HG02943 (cell line): ENCODE measurements at regions not wholly inside any gene's neighbourhood (a gene's known extent, or its start where the extent isn't known, plus 50 kb on each side); places are given as distances from the start of the nearest gene placed in this dataset.
"Not testable (repeated sequence)": the region's sequence is repeated elsewhere in the genome, so short reads cannot be mapped to it uniquely, and the experiment has no call there.

Source experiments
- ATAC-seq: cut with Tn5 transposase; IDR thresholded peaks from one replicate; pipeline ENCODE4 v1.9.1; 2021; ENCODE audit warnings: mild to moderate bottlenecking, low read depth, moderate library complexity; ENCODE audit not compliant: unreplicated experiment

DNA sequence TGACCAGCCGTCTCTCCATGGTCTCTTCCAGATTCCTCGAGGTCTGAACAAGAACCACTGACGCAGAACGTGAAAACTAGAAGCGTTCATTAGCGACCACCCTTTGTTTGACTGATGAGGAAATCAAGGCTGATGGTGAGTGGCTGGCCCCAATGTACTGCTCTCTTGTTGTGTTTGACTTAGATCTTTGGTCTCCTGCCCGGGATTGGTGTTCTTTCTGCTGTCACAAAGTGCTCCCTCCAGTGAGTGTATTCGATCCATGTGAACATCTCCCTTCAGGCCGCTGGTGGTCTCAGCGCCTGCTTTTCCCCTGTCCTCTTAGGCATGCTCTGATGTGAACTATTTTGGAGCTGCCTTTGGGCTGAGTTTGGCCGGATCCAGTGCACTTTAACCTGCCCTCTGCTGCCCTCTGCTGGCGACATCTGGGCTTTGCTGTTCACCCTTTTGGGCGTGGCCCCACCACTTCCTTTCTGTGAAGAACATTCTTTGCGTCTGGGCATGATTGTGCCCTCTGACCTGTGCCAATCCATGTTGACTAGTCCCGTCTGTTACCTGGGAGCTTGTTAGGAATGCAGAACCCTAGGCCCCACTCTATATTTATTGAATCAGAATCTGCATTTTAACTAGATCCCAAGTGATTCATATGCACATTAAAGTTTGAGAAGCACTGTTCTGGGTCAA lies 279.1 kb downstream of the TTC6 start:
- ATAC-seq: peak; percentile 98

GRCh38 chr14:37888234-37888633 lies 292.8 kb downstream of the TTC6 start:
- ATAC-seq: no peak

- ATAC-seq: no peak
These were observed 293.7 kb downstream of the TTC6 start for GRCh38 chr14:37889087-37889486.

DNA sequence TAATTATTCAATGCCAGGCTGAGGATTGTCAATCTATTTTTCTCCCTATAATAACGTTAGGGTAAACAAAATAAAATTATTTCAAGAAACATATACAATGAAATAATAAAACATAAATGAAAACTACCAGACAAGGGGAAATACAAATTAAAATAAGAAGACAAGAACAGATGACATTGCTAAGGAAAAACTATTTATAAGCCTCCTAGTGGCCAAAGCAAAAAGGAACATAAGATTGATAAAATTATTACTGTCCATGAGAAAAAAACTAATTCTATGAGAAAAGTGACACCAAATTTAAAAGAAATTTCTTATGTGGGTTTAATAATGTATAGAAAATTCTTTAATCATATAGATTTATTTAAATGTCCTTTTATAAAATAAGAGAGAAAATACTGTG lies 294.7 kb downstream of the TTC6 start:
- ATAC-seq: no peak

DNA sequence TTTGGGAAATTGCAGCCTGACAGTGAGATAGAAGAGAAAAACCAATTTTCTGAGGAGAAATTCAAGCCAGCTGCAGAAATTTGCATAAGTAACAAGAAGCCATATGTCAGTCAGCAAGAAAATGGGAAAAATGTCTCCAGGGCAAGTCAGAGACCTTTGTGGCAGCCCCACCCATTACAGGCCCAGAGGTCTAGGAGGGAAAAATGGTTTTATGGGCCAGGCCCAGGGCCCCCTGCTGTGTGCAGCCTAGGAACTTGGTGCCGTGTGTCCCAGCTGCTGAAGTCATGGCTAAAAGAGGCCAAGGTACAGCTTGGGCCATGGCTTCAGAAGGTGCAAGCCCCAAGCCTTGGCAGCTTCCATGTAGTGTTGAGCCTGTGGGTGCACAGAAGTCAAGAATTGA lies 296.1 kb downstream of the TTC6 start:
- not testable (repeated sequence) for ATAC-seq

- no peak for ATAC-seq
These were observed 299.0 kb downstream of the TTC6 start for GRCh38 chr14:37894463-37894862.

- no peak for ATAC-seq
These were observed 303.9 kb downstream of the TTC6 start for GRCh38 chr14:37899365-37899764.

DNA sequence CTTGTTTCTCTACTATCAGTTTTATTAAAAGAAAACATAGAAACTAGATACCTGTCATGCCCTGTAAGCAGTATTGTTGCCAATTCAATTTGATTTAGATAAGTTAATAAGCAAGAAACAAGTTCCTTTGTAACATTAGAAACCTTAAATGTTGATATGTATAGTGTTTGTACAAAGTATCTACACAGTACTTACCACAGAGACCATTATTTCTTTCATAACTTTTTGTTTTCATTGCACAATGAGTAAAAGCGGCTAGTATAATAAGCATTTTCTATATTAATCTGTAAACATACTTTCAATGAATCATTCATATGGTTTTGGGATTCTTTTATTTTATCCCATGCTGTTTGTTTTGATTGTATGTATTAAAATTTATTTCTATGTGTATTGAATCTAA lies 305.1 kb downstream of the TTC6 start:
- no peak for ATAC-seq

DNA sequence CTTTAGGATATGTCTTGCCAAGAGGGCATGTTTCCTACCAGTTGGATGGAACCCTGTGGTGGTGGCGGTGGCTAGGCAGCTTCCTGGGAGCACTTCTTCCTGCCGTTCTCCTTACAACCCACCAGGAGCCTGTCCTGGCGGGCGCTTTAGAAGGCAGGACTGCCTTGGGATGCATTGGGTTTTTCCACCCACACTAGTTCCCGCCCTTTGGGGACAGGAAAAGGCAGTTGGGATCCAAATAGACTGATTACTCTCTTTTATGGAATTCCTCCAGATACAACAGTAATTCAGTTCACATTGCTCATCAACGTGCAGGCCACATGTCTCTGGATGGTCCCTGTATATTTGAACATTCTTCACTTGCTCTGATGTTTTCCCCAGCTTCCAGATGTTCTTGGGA lies 305.7 kb upstream of the SSTR1 start:
- ATAC-seq: no peak

GRCh38 chr14:37903343-37904191 lies 304.1 kb upstream of the SSTR1 start:
- ATAC-seq: no peak

DNA sequence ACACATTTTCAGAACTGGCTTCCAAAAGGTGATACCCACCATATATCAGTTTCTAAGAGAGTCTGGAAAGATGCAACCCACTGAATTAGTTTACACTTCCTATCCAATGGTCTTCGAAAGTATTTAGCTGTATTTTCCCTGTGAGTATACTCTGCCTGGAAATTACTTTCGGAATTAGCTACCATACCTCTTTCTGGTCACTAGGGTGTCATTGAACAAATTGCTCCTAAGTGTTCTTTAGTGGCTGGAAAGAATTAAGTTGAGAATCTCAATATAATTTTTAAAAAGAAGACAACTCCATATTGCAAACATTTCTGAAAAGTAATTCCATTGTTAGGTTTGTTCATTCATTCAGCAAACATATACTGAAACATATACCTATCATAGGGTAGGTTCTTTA lies 283.1 kb upstream of the SSTR1 start:
- no peak for ATAC-seq

- no peak for ATAC-seq
These were observed 275.7 kb upstream of the SSTR1 start for GRCh38 chr14:37932008-37932407.

DNA sequence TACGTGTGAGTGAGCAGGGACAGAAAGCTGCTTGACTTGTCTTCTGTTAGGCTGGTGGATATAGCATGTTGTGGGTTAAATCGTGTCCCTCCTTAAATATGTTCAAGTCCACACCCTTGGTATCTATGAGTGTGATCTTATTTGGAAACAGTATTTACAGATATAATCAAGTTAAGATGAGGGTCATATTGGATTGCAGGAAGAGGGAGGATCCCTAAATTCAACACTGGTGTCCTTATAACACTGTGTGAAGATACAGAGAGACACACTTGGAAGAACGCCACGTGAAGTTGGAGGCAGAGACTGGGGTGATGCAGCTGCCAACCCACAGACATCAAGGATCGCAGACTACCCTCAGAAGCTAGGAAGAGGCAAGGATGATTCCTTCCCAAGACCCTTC lies 275.2 kb upstream of the SSTR1 start:
- ATAC-seq: no peak

DNA sequence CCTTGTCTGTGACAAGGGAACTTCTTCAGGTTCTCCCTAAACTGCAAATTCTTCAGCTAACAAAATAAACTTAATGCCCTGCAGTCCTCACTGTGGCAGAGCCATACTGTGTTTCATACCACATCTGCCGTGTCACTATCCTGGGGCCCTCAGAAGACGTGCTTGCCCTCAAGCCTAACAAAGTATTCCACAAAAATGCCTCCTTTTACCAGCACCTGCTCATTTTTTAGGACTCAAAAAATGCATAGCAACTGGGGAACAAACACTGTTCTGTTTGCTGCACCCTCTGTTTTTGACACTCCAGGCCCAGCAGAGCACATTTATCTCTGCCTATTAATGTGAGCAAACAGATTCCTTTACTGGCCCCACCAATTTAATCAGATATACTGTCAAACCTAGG lies 270.7 kb upstream of the SSTR1 start:
- no peak for ATAC-seq

DNA sequence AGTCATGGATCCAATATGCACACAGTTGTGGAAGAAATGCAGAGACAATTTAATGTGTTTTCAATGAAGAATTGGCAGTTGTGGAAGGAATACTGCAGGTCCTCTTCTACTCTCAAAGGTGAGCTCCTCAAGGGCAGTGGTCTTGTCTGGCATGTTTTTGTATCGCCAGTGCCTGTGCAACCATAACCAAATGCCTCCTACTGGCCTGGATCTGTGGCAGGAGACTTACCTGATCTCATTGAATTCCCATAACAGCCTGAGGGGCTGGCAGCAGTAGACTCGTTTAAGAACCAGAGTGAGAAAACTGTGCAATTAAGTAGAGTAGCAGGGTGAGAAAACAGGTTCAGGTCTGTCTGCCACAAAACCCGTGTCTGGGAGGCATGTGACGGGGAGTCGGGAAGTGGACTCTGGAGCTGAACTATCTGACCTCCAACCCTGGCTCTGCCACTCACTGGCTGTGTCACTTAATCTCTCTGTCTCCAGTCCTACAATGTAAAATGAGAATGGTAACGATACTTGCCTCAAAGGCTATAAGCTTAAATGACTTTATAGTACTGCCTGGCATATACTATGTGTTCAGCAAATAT lies 268.2 kb upstream of the SSTR1 start:
- ATAC-seq: no peak

DNA sequence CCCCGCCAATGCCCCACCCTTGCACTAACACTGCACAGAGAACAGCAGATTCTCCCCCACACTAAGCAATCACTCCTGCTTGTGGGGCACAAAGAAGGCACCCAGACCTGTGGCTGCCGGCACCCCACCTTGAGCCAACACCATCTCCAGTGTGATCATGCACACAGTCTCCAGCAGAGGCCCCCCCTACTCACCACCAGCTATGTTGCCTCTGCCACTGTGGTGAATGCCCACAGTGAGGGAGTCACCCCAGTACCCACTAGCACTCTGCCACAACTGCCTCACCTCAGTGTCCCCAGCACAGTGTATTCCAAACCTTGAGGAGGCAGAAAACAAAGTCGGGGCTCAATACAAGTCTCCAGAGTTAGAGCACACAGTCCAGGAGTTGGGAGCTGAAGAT lies 261.7 kb upstream of the SSTR1 start:
- ATAC-seq: no peak

GRCh38 chr14:37946819-37947218 lies 260.9 kb upstream of the SSTR1 start:
- ATAC-seq: no peak

- ATAC-seq: no peak
These were observed 259.4 kb upstream of the SSTR1 start for GRCh38 chr14:37948266-37948665.

DNA sequence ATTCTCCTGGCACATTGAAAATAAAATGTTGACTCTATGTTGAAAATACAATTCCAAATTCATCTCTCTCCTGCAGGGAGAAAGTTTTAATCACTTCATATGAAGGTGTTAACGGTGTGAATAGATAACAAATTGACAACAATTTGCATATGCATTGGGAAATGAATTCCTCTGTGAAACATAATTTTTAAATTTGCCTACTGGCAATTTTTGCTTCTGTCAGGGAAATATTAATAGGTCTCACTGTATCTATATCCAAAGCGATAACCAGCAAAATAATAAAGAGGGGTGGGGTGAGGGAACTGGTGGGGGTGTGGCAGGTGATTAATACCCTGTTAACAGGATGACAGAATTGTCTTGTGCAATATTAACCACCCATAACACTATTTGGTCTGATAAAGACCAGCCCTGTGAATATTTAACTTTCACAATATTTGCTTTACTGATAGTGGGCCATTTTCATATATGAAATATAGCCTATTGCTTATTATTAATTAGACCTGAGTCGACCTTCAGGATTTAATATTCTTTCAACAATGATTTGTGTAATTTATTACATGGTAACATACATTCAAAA lies 239.0 kb upstream of the SSTR1 start:
- ATAC-seq: no peak

DNA sequence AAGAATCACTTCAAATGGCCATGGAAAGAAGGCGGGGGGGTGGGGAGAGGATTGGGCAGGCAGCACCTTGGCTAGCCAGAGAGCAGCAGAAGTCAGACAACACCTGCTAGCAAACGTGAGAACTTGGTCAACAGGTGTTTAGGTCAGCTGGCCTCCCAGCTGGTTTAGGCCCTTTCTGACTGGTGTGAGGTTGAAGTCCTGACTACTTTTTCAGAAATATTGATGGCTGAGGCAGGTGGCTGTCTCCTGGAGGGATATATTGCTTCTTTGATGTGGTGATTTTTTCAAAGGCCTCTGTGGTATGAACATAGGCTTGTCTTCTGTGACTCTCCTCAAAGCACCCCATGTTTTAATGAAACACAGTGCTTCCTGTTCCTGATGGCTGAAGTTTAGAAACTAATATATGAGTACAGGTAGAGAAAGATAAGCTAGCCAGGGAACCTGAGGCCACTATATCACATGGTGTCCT lies 238.2 kb upstream of the SSTR1 start:
- no peak for ATAC-seq

- ATAC-seq: no peak
These were observed 237.0 kb upstream of the SSTR1 start for GRCh38 chr14:37970696-37971095.
